BJ (cell line): ENCODE measurements at regions not wholly inside any gene's neighbourhood (a gene's known extent, or its start where the extent isn't known, plus 50 kb on each side); places are given as distances from the start of the nearest gene placed in this dataset.
A peak's percentile ranks its signal among the peaks of the same experiment; 100 is the strongest.

Experiments
- CTCF ChIA-PET: fragments of 350-600 bp; formaldehyde crosslinking; extraction: SDS; loops from one replicate; lab custom pipeline; 2021; ENCODE audit warnings: antibody characterized with exemption, inconsistent platforms; lab: Yijun Ruan, JAX
- POLR2A ChIA-PET: fragments of 300-600 bp; sonication (Branson Sonifier 250); formaldehyde crosslinking; extraction: SDS; loops from one replicate; lab custom pipeline; 2021; ENCODE audit warnings: antibody characterized with exemption; lab: Charles Lee
- DNase-seq: peaks from one replicate; pipeline ENCODE4 v3.0.0-alpha.2; 2011; ENCODE audit warnings: low read depth
- H3K27me3 ChIP-seq: 2 replicates; pipeline ENCODE4 v1.6.0; 2011; ENCODE audit warnings: low read length; ENCODE audit not compliant: control insufficient read depth, insufficient read depth
- H3K36me3 ChIP-seq: 2 replicates; pipeline ENCODE4 v1.5.1; 2011; ENCODE audit warnings: low read length; ENCODE audit not compliant: control insufficient read depth, insufficient read depth
- H3K4me3 ChIP-seq: 2 replicates; pipeline ENCODE4 v1.5.1; 2011; ENCODE audit warnings: low read depth, mild to moderate bottlenecking, control low read depth, low read length
- TF ChIP-seq, protein P1 (sequence below): IDR thresholded peaks from 2 replicates; pipeline ENCODE4 v1.5.1; 2011; ENCODE audit warnings: low read depth, mild to moderate bottlenecking, control low read depth, inconsistent platforms, low read length, moderate library complexity; ENCODE audit not compliant: insufficient read depth

DNA sequence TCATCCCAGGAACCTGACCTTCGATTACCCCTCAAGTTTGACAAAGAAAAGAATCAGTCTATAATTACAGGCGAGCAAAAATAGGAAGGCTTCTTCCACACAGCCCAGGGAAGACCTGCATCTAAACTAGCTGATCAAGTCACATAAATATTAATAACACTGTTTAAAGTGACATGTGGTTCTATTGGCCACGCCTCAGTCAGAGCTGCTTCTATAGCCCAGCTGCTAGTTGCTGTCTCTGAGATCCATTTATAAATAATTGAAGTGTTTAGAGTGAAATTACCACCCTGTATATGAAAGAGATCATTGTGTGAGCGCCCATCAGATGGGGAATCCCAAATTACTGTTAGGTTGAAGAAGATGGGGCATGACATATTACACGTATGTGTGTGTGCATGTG lies 426.0 kb downstream of the CDH2 start:
- no peak overlapping the region for H3K4me3 ChIP-seq
- ChIA-PET CTCF (interaction anchor here (1.2 to 3.4 kb wide), 5 partner anchors 9 to 146 kb away, joined by 3 to 17 read pairs (median 9); no protein-coding TSS in a partner anchor), POLR2A (no interaction called here)
- H3K36me3 ChIP-seq, result no peaks in the 10 kb centered on the region
- TF ChIP-seq, protein P1, sequence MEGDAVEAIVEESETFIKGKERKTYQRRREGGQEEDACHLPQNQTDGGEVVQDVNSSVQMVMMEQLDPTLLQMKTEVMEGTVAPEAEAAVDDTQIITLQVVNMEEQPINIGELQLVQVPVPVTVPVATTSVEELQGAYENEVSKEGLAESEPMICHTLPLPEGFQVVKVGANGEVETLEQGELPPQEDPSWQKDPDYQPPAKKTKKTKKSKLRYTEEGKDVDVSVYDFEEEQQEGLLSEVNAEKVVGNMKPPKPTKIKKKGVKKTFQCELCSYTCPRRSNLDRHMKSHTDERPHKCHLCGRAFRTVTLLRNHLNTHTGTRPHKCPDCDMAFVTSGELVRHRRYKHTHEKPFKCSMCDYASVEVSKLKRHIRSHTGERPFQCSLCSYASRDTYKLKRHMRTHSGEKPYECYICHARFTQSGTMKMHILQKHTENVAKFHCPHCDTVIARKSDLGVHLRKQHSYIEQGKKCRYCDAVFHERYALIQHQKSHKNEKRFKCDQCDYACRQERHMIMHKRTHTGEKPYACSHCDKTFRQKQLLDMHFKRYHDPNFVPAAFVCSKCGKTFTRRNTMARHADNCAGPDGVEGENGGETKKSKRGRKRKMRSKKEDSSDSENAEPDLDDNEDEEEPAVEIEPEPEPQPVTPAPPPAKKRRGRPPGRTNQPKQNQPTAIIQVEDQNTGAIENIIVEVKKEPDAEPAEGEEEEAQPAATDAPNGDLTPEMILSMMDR, result no peak
- DNase-seq, result no peak
- H3K27me3 ChIP-seq, result no peaks in the 10 kb centered on the region; the same call in none of the 2 replicates

DNA sequence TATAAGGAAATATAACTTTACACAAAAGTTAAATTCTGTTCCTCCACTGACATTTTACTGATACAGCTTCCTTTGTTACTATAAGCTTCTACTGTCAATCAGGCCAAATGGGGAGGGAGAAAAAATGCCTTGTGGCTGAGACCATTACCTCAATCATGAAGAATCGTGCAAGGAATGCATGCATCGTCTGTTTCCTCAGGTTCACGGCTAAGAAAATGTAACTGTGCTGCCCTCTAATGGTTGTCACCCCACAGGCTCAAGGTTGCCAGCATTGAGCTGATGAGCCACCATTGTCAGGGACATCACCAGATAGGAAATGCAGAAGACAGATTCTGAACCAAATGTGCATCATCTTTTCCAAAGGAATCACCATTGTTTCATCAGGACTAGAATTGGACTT lies 426.9 kb downstream of the CDH2 start:
- CTCF ChIA-PET, result interaction anchor here (0.5 to 3.4 kb wide), 11 partner anchors 9 to 541 kb away, joined by 3 to 17 read pairs (median 5); no protein-coding TSS in a partner anchor
- H3K36me3 ChIP-seq, result no peaks in the 10 kb centered on the region
- TF ChIP-seq, protein P1, result peak; percentile 53
- H3K4me3 ChIP-seq, result no peak overlapping the region
- H3K27me3 ChIP-seq, result no peaks in the 10 kb centered on the region; the same call in none of the 2 replicates
- no peak for DNase-seq
- POLR2A ChIA-PET, result interaction anchor here (0.6 kb wide), 1 partner anchor 429 kb away, joined by 3 read pairs; no protein-coding TSS in a partner anchor

DNA sequence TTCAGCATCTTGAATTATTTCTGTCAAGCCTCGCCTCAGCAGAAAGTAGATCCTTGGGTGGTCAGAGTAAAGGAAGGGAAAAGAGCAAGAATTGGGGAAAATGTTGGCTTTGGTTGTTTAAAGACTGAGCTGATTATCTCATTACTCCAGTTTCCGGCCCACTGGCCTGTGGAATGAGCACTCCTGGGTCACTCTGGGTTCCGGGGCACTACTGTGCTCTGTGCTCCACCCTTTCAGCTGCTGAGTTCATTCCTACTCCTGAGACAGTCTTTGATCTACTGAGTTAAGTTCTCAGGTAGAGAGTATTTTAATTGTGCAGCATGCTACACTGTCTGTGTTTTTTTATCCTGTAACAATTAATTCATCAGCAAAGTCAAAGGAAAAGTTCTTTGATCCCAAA lies 427.7 kb downstream of the CDH2 start:
- ChIA-PET CTCF (interaction anchor here (0.7 to 3.4 kb wide), 7 partner anchors 11 to 71 kb away, joined by 3 to 17 read pairs (median 8); no protein-coding TSS in a partner anchor), POLR2A (no interaction called here)
- TF ChIP-seq, protein P1, result no peak
- Histone ChIP-seq H3K4me3 (no peak overlapping the region), H3K27me3 (no peaks in the 10 kb centered on the region; the same call in none of the 2 replicates), H3K36me3 (no peaks in the 10 kb centered on the region)
- no peak for DNase-seq

- no peaks in the 10 kb centered on the region for H3K27me3 ChIP-seq
- DNase-seq, result no peak
- ChIA-PET CTCF (no interaction called here), POLR2A (no interaction called here)
- TF ChIP-seq, protein P1, result no peak
- no peaks in the 10 kb centered on the region for H3K36me3 ChIP-seq
- no peak overlapping the region for H3K4me3 ChIP-seq
These were observed 430.7 kb downstream of the CDH2 start for GRCh38 chr18:27746241-27746640.

DNA sequence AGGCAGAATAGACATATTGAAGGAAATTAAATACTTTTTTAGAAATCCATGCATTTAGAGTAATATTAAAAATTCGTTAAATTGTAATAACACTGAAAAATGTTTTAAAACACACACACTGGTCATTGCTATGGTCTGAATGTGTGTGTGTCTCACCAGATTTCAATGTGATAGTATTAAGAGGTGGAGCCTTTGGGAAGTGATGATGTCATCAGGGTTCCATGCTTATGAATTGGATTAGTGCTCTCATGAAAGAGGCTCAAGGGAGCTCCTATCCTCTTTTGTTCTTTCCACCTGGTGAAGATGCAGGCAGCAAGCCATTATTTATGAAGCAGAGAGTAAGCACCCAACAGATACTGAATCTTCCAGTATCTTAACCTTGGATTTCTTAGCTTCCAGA lies 441.8 kb downstream of the CDH2 start:
- Histone ChIP-seq H3K36me3 (no peaks in the 10 kb centered on the region), H3K27me3 (no peaks in the 10 kb centered on the region), H3K4me3 (no peak overlapping the region)
- DNase-seq, result no peak
- TF ChIP-seq, protein P1, result no peak
- ChIA-PET CTCF (interaction anchor here (1.3 kb wide), 1 partner anchor 9 kb away, joined by 3 read pairs; no protein-coding TSS in a partner anchor), POLR2A (no interaction called here)
